SU-DHL-6 (cell line): ENCODE measurements at regions not wholly inside any gene's neighbourhood (a gene's known extent, or its start where the extent isn't known, plus 50 kb on each side); places are given as distances from the start of the nearest gene placed in this dataset.

Experiments used
- H2AFZ ChIP-seq: fragments of 200-600 bp; sonication (generic); 2 replicates; pipeline ENCODE4 v1.6.1; 2014; ENCODE audit warnings: low read depth, mild to moderate bottlenecking, moderate library complexity, mixed read lengths, antibody characterized with exemption, low read length; ENCODE audit not compliant: severe bottlenecking
- H3F3A ChIP-seq: fragments of 200-600 bp; shearing (Covaris generic); 2 replicates; pipeline ENCODE4 v1.6.0; 2016; ENCODE audit warnings: antibody characterized with exemption, mild to moderate bottlenecking; ENCODE audit not compliant: insufficient read depth
- H3K27ac ChIP-seq: fragments of 200-600 bp; sonication (generic); 2 replicates; pipeline ENCODE4 v1.5.1; 2016; ENCODE audit warnings: low read depth, mild to moderate bottlenecking, low read length, moderate library complexity, mixed read lengths
- H3K27me3 ChIP-seq: fragments of 200-600 bp; sonication (generic), shearing (Covaris generic); 2 replicates; pipeline ENCODE4 v1.6.0; 2014; ENCODE audit warnings: mild to moderate bottlenecking, low read length
- H3K36me3 ChIP-seq: fragments of 200-600 bp; sonication (generic); 2 replicates; pipeline ENCODE4 v1.6.1; 2014; ENCODE audit warnings: mild to moderate bottlenecking, low read length, mixed read lengths
- H3K4me2 ChIP-seq: fragments of 300-600, 200-600 bp; shearing (Covaris generic), sonication (generic); 2 replicates; pipeline ENCODE4 v1.6.0; 2014; ENCODE audit warnings: low read length, low read depth, mild to moderate bottlenecking; ENCODE audit not compliant: poor library complexity, severe bottlenecking
- H3K4me3 ChIP-seq: fragments of 200-600 bp; sonication (generic); 2 replicates; pipeline ENCODE4 v1.5.1; 2014; ENCODE audit warnings: antibody characterized with exemption, low read length, mild to moderate bottlenecking, mixed read lengths; ENCODE audit not compliant: insufficient read depth, poor library complexity, severe bottlenecking
- H3K79me2 ChIP-seq: fragments of 200-600 bp; sonication (generic); 2 replicates; pipeline ENCODE4 v1.6.1; 2014; ENCODE audit warnings: mild to moderate bottlenecking, low read length, moderate library complexity; ENCODE audit not compliant: insufficient read depth
- H3K9ac ChIP-seq: fragments of 200-600 bp; sonication (generic); 2 replicates; pipeline ENCODE4 v1.7.0; 2014; ENCODE audit warnings: mild to moderate bottlenecking, low read length
- H3K9me2 ChIP-seq: fragments of 200-600 bp; sonication (generic); replicated peaks from 2 replicates; pipeline ENCODE4 v1.6.1; 2014; ENCODE audit warnings: low read length; ENCODE audit not compliant: insufficient read depth
- H3K9me3 ChIP-seq: fragments of 200-600 bp; sonication (generic); 2 replicates; pipeline ENCODE4 v1.6.1; 2014; ENCODE audit warnings: low read length, mixed read lengths; ENCODE audit not compliant: insufficient read depth
- H4K20me1 ChIP-seq: fragments of 200-600 bp; sonication (generic); 2 replicates; pipeline ENCODE4 v1.6.1; 2014; ENCODE audit warnings: low read depth, mild to moderate bottlenecking, antibody characterized with exemption, low read length, moderate library complexity, mixed read lengths
- EZH2phosphoT487 ChIP-seq: fragments of 200-600 bp; sonication (generic), shearing (Covaris generic); conservative IDR thresholded peaks from 2 replicates; pipeline ENCODE4 v1.6.1; 2018; ENCODE audit warnings: mild to moderate bottlenecking, antibody characterized with exemption, low read length, moderate library complexity, mixed read lengths
- TF ChIP-seq, protein P1 (sequence below): fragments of 200-600 bp; sonication (generic); IDR thresholded peaks from one replicate; pipeline ENCODE4 v1.5.1; 2017; ENCODE audit warnings: antibody characterized with exemption, mild to moderate bottlenecking, low read length, moderate library complexity; ENCODE audit not compliant: insufficient read depth, poor library complexity, severe bottlenecking

DNA sequence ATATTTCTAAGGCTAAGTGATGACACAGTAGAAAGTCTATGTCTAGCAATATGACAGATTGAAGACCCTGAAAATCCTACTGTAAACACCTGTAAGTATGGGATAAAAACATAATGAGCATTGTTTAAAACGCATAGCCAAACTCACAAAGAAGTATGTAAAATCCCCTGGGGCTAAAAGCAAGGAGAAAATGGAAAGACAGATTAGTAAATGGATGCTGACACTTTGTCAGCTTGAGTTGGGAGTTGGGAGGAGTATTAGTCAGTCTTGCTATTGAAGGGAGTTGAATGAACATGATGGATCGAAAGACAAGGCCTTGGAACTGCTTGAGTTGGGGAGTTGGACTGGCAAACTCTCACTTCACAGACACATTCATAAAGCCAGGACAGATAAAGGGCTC, 79.0 kb upstream of the PRKD1 start:
- Histone ChIP-seq H3K79me2 (no peaks in the 10 kb centered on the region), H3F3A (no peaks in the 10 kb centered on the region), H4K20me1 (no peaks in the 10 kb centered on the region)

DNA sequence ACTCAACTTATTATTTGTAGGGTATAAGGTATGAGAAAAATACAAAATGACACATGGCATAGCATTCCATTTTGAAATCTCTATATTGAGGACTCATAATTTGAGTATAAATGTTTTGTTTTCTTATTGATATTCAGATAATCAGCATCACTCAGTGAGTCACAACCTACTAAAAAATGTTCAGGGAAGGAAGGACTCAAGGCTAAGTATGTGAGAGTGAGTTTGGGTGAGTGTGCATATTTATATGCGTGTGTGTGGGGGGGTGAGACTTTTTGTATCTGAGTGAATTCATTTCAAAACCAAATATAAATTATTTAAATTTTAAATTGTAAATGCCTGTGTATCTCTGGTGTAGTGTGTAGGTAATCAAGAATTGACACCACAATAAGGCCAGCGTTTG, 87.8 kb upstream of the PRKD1 start:
- Histone ChIP-seq H3K4me2 (no peak overlapping the region), H3K4me3 (no peak overlapping the region), H3K79me2 (no peaks in the 10 kb centered on the region), H3F3A (no peaks in the 10 kb centered on the region), H3K36me3 (no peaks in the 10 kb centered on the region), H3K9me3 (no peaks in the 10 kb centered on the region), H3K9ac (no peak overlapping the region), H3K27me3 (no peaks in the 10 kb centered on the region), H3K9me2 (no peaks in the 10 kb centered on the region), H2AFZ (no peak overlapping the region), H3K27ac (no peak overlapping the region), H4K20me1 (no peaks in the 10 kb centered on the region)
- TF ChIP-seq, protein P1, sequence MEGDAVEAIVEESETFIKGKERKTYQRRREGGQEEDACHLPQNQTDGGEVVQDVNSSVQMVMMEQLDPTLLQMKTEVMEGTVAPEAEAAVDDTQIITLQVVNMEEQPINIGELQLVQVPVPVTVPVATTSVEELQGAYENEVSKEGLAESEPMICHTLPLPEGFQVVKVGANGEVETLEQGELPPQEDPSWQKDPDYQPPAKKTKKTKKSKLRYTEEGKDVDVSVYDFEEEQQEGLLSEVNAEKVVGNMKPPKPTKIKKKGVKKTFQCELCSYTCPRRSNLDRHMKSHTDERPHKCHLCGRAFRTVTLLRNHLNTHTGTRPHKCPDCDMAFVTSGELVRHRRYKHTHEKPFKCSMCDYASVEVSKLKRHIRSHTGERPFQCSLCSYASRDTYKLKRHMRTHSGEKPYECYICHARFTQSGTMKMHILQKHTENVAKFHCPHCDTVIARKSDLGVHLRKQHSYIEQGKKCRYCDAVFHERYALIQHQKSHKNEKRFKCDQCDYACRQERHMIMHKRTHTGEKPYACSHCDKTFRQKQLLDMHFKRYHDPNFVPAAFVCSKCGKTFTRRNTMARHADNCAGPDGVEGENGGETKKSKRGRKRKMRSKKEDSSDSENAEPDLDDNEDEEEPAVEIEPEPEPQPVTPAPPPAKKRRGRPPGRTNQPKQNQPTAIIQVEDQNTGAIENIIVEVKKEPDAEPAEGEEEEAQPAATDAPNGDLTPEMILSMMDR, result no peak
- no peak for TF ChIP-seq EZH2phosphoT487

More for the DNA sequence above, 79.0 kb upstream of the PRKD1 start:
- H3K36me3 ChIP-seq, result no peaks in the 10 kb centered on the region
- H2AFZ ChIP-seq, result no peak overlapping the region
- no peak for TF ChIP-seq EZH2phosphoT487
- TF ChIP-seq, protein P1, result no peak
- H3K4me2 ChIP-seq, result no peak overlapping the region
- H3K9me2 ChIP-seq, result no peaks in the 10 kb centered on the region
- H3K4me3 ChIP-seq, result no peak overlapping the region
- H3K9me3 ChIP-seq, result no peaks in the 10 kb centered on the region
- no peak overlapping the region for H3K9ac ChIP-seq
- no peak overlapping the region for H3K27ac ChIP-seq
- H3K27me3 ChIP-seq, result no peaks in the 10 kb centered on the region

DNA sequence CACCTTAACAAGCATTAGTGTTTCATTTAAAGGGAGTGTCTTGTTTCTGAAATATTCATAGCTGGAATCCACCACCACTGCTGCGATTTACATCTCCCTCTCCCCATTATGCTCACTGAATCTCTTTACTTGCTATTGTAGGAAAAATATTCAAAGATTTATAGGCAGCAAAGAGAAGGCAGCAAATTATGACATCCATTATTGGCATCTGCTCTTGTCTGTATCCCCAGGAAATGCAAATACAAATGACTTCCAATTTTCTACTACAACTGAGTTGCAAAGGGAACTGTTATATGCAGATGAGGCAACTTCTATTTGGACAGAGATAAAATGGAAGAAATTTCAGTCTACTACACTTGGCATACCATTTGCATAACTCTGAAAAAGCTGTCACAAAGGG, 88.4 kb upstream of the PRKD1 start:
- Histone ChIP-seq H3K4me2 (no peak overlapping the region), H3K9me2 (no peaks in the 10 kb centered on the region), H3K27me3 (no peaks in the 10 kb centered on the region), H3K27ac (no peak overlapping the region), H3K4me3 (no peak overlapping the region), H4K20me1 (no peaks in the 10 kb centered on the region), H3K36me3 (no peaks in the 10 kb centered on the region), H3K9ac (no peak overlapping the region), H2AFZ (no peak overlapping the region), H3F3A (no peaks in the 10 kb centered on the region), H3K79me2 (no peaks in the 10 kb centered on the region), H3K9me3 (no peaks in the 10 kb centered on the region)
- TF ChIP-seq EZH2phosphoT487, result no peak
- TF ChIP-seq, protein P1, result no peak
